Liver (tissue), 8 donors: ENCODE measurements at regions not wholly inside any gene's neighbourhood (a gene's known extent, or its start where the extent isn't known, plus 50 kb on each side); places are given as distances from the start of the nearest gene placed in this dataset.

Source experiments
- DNase-seq: peaks from one replicate; pipeline ENCODE4 v3.0.0-alpha.2; 2017; ENCODE audit warnings: low spot score
- H3K27ac ChIP-seq, 2 donors: one replicate each; pipeline ENCODE4 v1.7.0; 2013; ENCODE audit warnings: inconsistent platforms in 2 of 2, low read length in 2 of 2, control low read depth in 1 of 2, low read depth in 1 of 2, mild to moderate bottlenecking in 1 of 2
- H3K27me3 ChIP-seq, 4 donors: one replicate each; pipeline versions ENCODE4 v1.6.1 to v1.7.0; 2013; ENCODE audit warnings: low read length in 3 of 4, inconsistent platforms in 1 of 4, mild to moderate bottlenecking in 1 of 4, moderate library complexity in 1 of 4; ENCODE audit not compliant: control insufficient read depth in 4 of 4, insufficient read depth in 4 of 4
- H3K36me3 ChIP-seq, 4 donors: one replicate each; pipeline versions ENCODE4 v1.6.1 to v1.7.0; 2013; ENCODE audit warnings: low read length in 3 of 4, mild to moderate bottlenecking in 3 of 4, low read depth in 1 of 4, moderate library complexity in 1 of 4; ENCODE audit not compliant: control insufficient read depth in 4 of 4, insufficient read depth in 3 of 4
- H3K4me1 ChIP-seq, 4 donors: one replicate each; pipeline versions ENCODE4 v1.6.1 to v1.7.0; 2013; ENCODE audit warnings: low read length in 3 of 4, mild to moderate bottlenecking in 3 of 4, moderate library complexity in 1 of 4; ENCODE audit not compliant: control insufficient read depth in 4 of 4, insufficient read depth in 4 of 4
- H3K4me3 ChIP-seq, 3 donors: one replicate each; pipeline versions ENCODE4 v1.6.1 to v1.7.0; 2013; ENCODE audit warnings: low read length in 3 of 3, control low read depth in 1 of 3, low read depth in 1 of 3, mild to moderate bottlenecking in 1 of 3
- H3K9ac ChIP-seq, 2 donors: one replicate each; pipeline ENCODE4 v1.7.0; 2013; ENCODE audit warnings: low read length in 2 of 2, mild to moderate bottlenecking in 2 of 2, moderate library complexity in 2 of 2, control low read depth in 1 of 2, low read depth in 1 of 2
- H3K9me3 ChIP-seq, 4 donors: one replicate each; pipeline versions ENCODE4 v1.6.1 to v1.7.0; 2013; ENCODE audit warnings: low read length in 3 of 4; ENCODE audit not compliant: control insufficient read depth in 4 of 4
- FOXA1 ChIP-seq: IDR thresholded peaks from 2 replicates; pipeline ENCODE4 v1.6.1; 2016; ENCODE audit warnings: antibody characterized with exemption
- FOXA2 ChIP-seq: IDR thresholded peaks from 2 replicates; pipeline ENCODE4 v1.6.1; 2016; ENCODE audit warnings: antibody characterized with exemption
- GABPA ChIP-seq, 2 donors: IDR thresholded peaks in 1 of 2; conservative IDR thresholded peaks in 1 of 2; 2 replicates each; pipeline ENCODE4 v1.6.1; 2016; ENCODE audit warnings: antibody characterized with exemption in 2 of 2, mild to moderate bottlenecking in 1 of 2, moderate library complexity in 1 of 2
- HNF4A ChIP-seq, 2 donors: conservative IDR thresholded peaks; 2 replicates each; pipeline ENCODE4 v1.6.1; 2016; ENCODE audit warnings: antibody characterized with exemption in 2 of 2, mild to moderate bottlenecking in 2 of 2
- HNF4G ChIP-seq: IDR thresholded peaks from 2 replicates; pipeline ENCODE4 v1.6.1; 2016; ENCODE audit warnings: antibody characterized with exemption
- JUND ChIP-seq, 2 donors: IDR thresholded peaks; 2 replicates each; pipeline ENCODE4 v1.6.1; 2016; ENCODE audit warnings: antibody characterized with exemption in 2 of 2
- NR2F2 ChIP-seq: IDR thresholded peaks from 2 replicates; pipeline ENCODE4 v1.6.1; 2016; ENCODE audit warnings: antibody characterized with exemption
- RAD21 ChIP-seq, 2 donors: IDR thresholded peaks; 2 replicates each; pipeline ENCODE4 v1.6.1; 2016; ENCODE audit warnings: antibody characterized with exemption in 2 of 2, mild to moderate bottlenecking in 2 of 2
- RXRA ChIP-seq, 2 donors: IDR thresholded peaks; 2 replicates each; pipeline ENCODE4 v1.6.1; 2017 to 2018; ENCODE audit warnings: antibody characterized with exemption in 2 of 2, mild to moderate bottlenecking in 1 of 2
- SP1 ChIP-seq: IDR thresholded peaks from 2 replicates; pipeline ENCODE4 v1.6.1; 2018; ENCODE audit warnings: antibody characterized with exemption, mild to moderate bottlenecking
- TAF1 ChIP-seq: conservative IDR thresholded peaks from 2 replicates; pipeline ENCODE4 v1.6.1; 2016; ENCODE audit warnings: antibody characterized with exemption, mild to moderate bottlenecking
- YY1 ChIP-seq: IDR thresholded peaks from 2 replicates; pipeline ENCODE4 v1.6.1; 2016; ENCODE audit warnings: antibody characterized with exemption, mild to moderate bottlenecking
- WGBS: extraction: QIAGEN DNeasy Blood & Tissue Kit; methylation state at CpG from one replicate; pipeline ENCODE4 v1.1.7; 2013; 5-methylcytosine and 5-hydroxymethylcytosine counted together
- TF ChIP-seq, protein P1 (sequence below): IDR thresholded peaks from 2 replicates; pipeline ENCODE4 v1.6.1; 2016; ENCODE audit warnings: antibody characterized with exemption
- TF ChIP-seq, protein P2 (sequence below): fragments of 150-350 bp; IDR thresholded peaks from 2 replicates; pipeline ENCODE4 v1.5.1; 2017; ENCODE audit warnings: improper control_type of control experiment, low read depth, low read length; ENCODE audit not compliant: missing input control
- TF ChIP-seq, protein P3 (sequence below): IDR thresholded peaks from 2 replicates; pipeline ENCODE4 v1.6.1; 2016; ENCODE audit warnings: antibody characterized with exemption
- TF ChIP-seq, protein P4 (sequence below): IDR thresholded peaks from 2 replicates; pipeline ENCODE4 v1.6.1; 2016; ENCODE audit warnings: antibody characterized with exemption, mild to moderate bottlenecking
- TF ChIP-seq, protein P5 (sequence below): IDR thresholded peaks from 2 replicates; pipeline ENCODE4 v1.6.1; 2016; ENCODE audit warnings: antibody characterized with exemption
- donor health status: healthy.
- donor health status: healthy.
- donor health status: healthy.
- donor health status: healthy.
- donor health status: healthy.

DNA sequence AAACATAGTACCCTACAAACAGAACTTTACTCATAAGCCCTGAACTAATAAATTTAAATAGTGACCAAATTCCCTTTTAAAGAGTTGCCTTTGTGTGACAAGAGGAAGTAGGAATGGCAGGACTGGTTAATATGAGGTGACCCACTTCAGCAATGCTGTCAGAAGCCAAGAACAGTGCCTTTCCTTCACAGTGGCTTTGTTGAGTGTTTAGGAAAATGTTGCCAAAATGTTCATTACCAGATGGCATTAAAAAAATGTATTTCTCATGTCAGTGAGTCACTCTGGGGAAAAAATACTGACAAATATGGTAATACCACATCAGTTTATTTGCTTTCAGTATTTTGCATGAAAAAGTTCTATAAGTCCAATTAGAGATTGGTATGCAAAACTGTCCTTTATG, 103.3 kb downstream of the DIRAS2 start:
- no peak overlapping the region for H3K27ac ChIP-seq
- H3K36me3 ChIP-seq, result no peaks in the 10 kb centered on the region
- no peak for DNase-seq
- H3K27me3 ChIP-seq, result peaks cover 0 to 11% (median 1%) of the 10 kb centered on the region in 4 donors
- H3K4me3 ChIP-seq, result no peak overlapping the region
- H3K9me3 ChIP-seq, result no peaks in the 10 kb centered on the region
- no peak for TF ChIP-seq RXRA (IDR thresholded peaks at IDR 0.05)
- TF ChIP-seq RAD21 (IDR thresholded peaks at IDR 0.05), result no peak
- TF ChIP-seq, protein P1, sequence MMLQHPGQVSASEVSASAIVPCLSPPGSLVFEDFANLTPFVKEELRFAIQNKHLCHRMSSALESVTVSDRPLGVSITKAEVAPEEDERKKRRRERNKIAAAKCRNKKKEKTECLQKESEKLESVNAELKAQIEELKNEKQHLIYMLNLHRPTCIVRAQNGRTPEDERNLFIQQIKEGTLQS, result no peak
- TF ChIP-seq, protein P2, sequence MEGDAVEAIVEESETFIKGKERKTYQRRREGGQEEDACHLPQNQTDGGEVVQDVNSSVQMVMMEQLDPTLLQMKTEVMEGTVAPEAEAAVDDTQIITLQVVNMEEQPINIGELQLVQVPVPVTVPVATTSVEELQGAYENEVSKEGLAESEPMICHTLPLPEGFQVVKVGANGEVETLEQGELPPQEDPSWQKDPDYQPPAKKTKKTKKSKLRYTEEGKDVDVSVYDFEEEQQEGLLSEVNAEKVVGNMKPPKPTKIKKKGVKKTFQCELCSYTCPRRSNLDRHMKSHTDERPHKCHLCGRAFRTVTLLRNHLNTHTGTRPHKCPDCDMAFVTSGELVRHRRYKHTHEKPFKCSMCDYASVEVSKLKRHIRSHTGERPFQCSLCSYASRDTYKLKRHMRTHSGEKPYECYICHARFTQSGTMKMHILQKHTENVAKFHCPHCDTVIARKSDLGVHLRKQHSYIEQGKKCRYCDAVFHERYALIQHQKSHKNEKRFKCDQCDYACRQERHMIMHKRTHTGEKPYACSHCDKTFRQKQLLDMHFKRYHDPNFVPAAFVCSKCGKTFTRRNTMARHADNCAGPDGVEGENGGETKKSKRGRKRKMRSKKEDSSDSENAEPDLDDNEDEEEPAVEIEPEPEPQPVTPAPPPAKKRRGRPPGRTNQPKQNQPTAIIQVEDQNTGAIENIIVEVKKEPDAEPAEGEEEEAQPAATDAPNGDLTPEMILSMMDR, result no peak
- no peak for TF ChIP-seq FOXA1
- TF ChIP-seq, protein P3, sequence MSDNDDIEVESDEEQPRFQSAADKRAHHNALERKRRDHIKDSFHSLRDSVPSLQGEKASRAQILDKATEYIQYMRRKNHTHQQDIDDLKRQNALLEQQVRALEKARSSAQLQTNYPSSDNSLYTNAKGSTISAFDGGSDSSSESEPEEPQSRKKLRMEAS, result no peak
- TF ChIP-seq SP1, result no peak
- no peak for TF ChIP-seq FOXA2
- no peak for TF ChIP-seq HNF4A (conservative IDR thresholded peaks at IDR 0.05)
- no peak for TF ChIP-seq YY1
- TF ChIP-seq NR2F2, result no peak
- TF ChIP-seq JUND (IDR thresholded peaks at IDR 0.05), result no peak
- TF ChIP-seq, protein P4, sequence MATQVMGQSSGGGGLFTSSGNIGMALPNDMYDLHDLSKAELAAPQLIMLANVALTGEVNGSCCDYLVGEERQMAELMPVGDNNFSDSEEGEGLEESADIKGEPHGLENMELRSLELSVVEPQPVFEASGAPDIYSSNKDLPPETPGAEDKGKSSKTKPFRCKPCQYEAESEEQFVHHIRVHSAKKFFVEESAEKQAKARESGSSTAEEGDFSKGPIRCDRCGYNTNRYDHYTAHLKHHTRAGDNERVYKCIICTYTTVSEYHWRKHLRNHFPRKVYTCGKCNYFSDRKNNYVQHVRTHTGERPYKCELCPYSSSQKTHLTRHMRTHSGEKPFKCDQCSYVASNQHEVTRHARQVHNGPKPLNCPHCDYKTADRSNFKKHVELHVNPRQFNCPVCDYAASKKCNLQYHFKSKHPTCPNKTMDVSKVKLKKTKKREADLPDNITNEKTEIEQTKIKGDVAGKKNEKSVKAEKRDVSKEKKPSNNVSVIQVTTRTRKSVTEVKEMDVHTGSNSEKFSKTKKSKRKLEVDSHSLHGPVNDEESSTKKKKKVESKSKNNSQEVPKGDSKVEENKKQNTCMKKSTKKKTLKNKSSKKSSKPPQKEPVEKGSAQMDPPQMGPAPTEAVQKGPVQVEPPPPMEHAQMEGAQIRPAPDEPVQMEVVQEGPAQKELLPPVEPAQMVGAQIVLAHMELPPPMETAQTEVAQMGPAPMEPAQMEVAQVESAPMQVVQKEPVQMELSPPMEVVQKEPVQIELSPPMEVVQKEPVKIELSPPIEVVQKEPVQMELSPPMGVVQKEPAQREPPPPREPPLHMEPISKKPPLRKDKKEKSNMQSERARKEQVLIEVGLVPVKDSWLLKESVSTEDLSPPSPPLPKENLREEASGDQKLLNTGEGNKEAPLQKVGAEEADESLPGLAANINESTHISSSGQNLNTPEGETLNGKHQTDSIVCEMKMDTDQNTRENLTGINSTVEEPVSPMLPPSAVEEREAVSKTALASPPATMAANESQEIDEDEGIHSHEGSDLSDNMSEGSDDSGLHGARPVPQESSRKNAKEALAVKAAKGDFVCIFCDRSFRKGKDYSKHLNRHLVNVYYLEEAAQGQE, result no peak
- no peak for TF ChIP-seq HNF4G
- TF ChIP-seq, protein P5, sequence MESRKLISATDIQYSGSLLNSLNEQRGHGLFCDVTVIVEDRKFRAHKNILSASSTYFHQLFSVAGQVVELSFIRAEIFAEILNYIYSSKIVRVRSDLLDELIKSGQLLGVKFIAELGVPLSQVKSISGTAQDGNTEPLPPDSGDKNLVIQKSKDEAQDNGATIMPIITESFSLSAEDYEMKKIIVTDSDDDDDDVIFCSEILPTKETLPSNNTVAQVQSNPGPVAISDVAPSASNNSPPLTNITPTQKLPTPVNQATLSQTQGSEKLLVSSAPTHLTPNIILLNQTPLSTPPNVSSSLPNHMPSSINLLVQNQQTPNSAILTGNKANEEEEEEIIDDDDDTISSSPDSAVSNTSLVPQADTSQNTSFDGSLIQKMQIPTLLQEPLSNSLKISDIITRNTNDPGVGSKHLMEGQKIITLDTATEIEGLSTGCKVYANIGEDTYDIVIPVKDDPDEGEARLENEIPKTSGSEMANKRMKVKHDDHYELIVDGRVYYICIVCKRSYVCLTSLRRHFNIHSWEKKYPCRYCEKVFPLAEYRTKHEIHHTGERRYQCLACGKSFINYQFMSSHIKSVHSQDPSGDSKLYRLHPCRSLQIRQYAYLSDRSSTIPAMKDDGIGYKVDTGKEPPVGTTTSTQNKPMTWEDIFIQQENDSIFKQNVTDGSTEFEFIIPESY, result no peak
- no peak for TF ChIP-seq TAF1
- no peak for TF ChIP-seq GABPA (IDR thresholded peaks at IDR 0.05 in 1 of 2, conservative IDR thresholded peaks at IDR 0.05 in 1 of 2)
- no peak overlapping the region for H3K9ac ChIP-seq
- H3K4me1 ChIP-seq, result no peaks in the 10 kb centered on the region

DNA sequence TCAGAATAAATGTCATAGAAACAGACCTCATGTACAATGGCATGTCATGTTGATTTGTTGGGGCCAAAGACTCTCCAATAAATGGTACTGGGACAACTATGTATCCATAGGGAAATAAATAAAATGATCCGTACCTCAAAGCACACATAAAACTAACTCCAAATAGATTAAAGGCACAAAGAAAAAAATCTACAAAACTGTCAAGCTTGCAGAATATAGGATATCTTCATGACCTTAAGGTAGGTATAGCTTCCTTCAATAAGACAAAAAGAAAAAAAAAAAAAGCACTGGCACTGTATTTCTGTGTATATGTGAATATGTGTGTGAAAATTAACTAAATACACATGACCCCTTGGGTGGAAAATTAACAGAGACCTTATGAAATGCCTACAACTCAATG, 101.9 kb downstream of the DIRAS2 start:
- no peak for DNase-seq
- Histone ChIP-seq H3K4me3 (no peak overlapping the region), H3K27ac (no peak overlapping the region), H3K4me1 (no peaks in the 10 kb centered on the region), H3K9ac (no peak overlapping the region), H3K27me3 (peaks cover 0 to 11% (median 1%) of the 10 kb centered on the region in 4 donors), H3K36me3 (no peaks in the 10 kb centered on the region), H3K9me3 (no peaks in the 10 kb centered on the region)
- no peak for TF ChIP-seq JUND (IDR thresholded peaks at IDR 0.05)
- no peak for TF ChIP-seq FOXA2
- TF ChIP-seq NR2F2, result no peak
- TF ChIP-seq SP1, result no peak
- TF ChIP-seq GABPA (IDR thresholded peaks at IDR 0.05 in 1 of 2, conservative IDR thresholded peaks at IDR 0.05 in 1 of 2), result no peak
- TF ChIP-seq YY1, result no peak
- TF ChIP-seq, protein P1, result no peak
- no peak for TF ChIP-seq RAD21 (IDR thresholded peaks at IDR 0.05)
- 54% methylated on average over 1 of the region's 1 CpG for WGBS
